A673 (cell line): ENCODE measurements at regions not wholly inside any gene's neighbourhood (a gene's known extent, or its start where the extent isn't known, plus 50 kb on each side); places are given as distances from the start of the nearest gene placed in this dataset.

Experiments used
- EZH2 ChIP-seq: fragments of 200-600 bp; sonication (generic); IDR thresholded peaks from 2 replicates; pipeline ENCODE4 v1.6.1; 2017; ENCODE audit warnings: borderline replicate concordance, low read depth, mild to moderate bottlenecking, mixed read lengths, antibody characterized with exemption, low read length; ENCODE audit not compliant: poor library complexity, severe bottlenecking
- TF ChIP-seq, protein P1 (sequence below): fragments of 300-800, 200-600 bp; sonication (generic); conservative IDR thresholded peaks from 2 replicates; pipeline ENCODE4 v1.5.1; 2017; ENCODE audit warnings: low read depth, mild to moderate bottlenecking, antibody characterized with exemption, low read length, moderate library complexity, mixed read lengths

DNA sequence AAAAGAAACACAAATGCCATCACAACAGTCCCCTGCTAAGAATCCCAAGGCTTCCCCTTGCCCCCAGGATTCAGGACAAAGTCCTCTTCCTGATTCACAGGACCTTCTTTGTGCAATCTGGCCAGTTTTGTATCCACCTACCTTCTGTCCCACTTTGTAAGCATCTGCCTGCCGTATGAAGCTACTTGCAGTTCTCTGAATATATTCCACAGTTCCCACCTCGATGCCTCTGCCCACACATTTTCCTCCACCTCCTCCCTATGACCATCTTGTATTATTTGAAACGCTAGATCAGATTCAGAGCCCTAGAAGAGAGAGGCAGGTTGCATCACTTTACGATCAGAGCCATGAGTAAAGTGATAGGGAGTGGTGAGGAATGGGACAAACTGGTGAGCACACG is 159.2 kb upstream of the XYLT1 start:
- TF ChIP-seq, protein P1, sequence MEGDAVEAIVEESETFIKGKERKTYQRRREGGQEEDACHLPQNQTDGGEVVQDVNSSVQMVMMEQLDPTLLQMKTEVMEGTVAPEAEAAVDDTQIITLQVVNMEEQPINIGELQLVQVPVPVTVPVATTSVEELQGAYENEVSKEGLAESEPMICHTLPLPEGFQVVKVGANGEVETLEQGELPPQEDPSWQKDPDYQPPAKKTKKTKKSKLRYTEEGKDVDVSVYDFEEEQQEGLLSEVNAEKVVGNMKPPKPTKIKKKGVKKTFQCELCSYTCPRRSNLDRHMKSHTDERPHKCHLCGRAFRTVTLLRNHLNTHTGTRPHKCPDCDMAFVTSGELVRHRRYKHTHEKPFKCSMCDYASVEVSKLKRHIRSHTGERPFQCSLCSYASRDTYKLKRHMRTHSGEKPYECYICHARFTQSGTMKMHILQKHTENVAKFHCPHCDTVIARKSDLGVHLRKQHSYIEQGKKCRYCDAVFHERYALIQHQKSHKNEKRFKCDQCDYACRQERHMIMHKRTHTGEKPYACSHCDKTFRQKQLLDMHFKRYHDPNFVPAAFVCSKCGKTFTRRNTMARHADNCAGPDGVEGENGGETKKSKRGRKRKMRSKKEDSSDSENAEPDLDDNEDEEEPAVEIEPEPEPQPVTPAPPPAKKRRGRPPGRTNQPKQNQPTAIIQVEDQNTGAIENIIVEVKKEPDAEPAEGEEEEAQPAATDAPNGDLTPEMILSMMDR: no peak
- no peak for TF ChIP-seq EZH2
